ENCODE measurements at regions not wholly inside any gene's neighbourhood (a gene's known extent, or its start where the extent isn't known, plus 50 kb on each side); places are given as distances from the start of the nearest gene placed in this dataset.

GRCh38 chr16:65769776-65770438, 596.6 kb upstream of the CDH5 start:
- TF ChIP-seq CTCF (IDR thresholded peaks at IDR 0.05): no peak
- TF ChIP-seq EZH2 (IDR thresholded peaks at IDR 0.05; ENCODE audit: borderline replicate concordance, insufficient read depth, low read depth, low read length, poor library complexity, severe bottlenecking): no peak
- Histone ChIP-seq H2AFZ (ENCODE audit: insufficient read depth, low read depth, low read length, poor library complexity, severe bottlenecking) (no peak overlapping the region), H3K36me3 (replicated peaks in 1 of 2; ENCODE audit: control extremely low read depth in 1 of 2, control insufficient read depth in 1 of 2, extremely low read depth in 1 of 2, insufficient read depth in 2 of 2, low read length in 1 of 2) (no peaks in the 10 kb centered on the region), H3K4me3 (ENCODE audit: control extremely low read depth in 1 of 5, extremely low read depth in 1 of 5, insufficient read depth in 1 of 5, low read depth in 2 of 5, low read length in 4 of 5) (no peak overlapping the region), H3K79me2 (ENCODE audit: control insufficient read depth, insufficient read depth, low read length) (no peaks in the 10 kb centered on the region), H3K4me2 (replicated peaks; ENCODE audit: low read depth, low read length, poor library complexity, severe bottlenecking) (no peak overlapping the region), H3K27ac (ENCODE audit: low read length in 2 of 2) (no peak overlapping the region), H3K9ac (ENCODE audit: low read length) (no peak overlapping the region), H3K9me3 (ENCODE audit: control extremely low read depth in 1 of 3, control insufficient read depth in 2 of 3, insufficient read depth in 1 of 3, low read length in 2 of 3) (peaks cover 0 to 5% (median 0%) of the 10 kb centered on the region in 3 donors), H3K4me1 (ENCODE audit: control insufficient read depth in 2 of 2, insufficient read depth in 2 of 2, low read length in 2 of 2) (no peaks in the 10 kb centered on the region), H4K20me1 (ENCODE audit: control insufficient read depth, insufficient read depth, low read length, poor library complexity, severe bottlenecking) (no peaks in the 10 kb centered on the region), H3K27me3 (replicated peaks in 1 of 4; ENCODE audit: control extremely low read depth in 1 of 4, control insufficient read depth in 3 of 4, insufficient read depth in 4 of 4, low read length in 3 of 4) (no peaks in the 10 kb centered on the region)
- ATAC-seq (ENCODE audit: low read depth): no peak
- Mint-ChIP-seq H3K27me3 (no peaks in the 10 kb centered on the region), H3K4me1 (no peaks in the 10 kb centered on the region), H3K4me3 (no peak overlapping the region), H3K9me3 (ENCODE audit: insufficient read depth) (peaks cover 8% of the 10 kb centered on the region), H3K27ac (no peak overlapping the region)
- no peak for DNase-seq
- POLR2A ChIA-PET: no interaction called here
- CTCF ChIA-PET: no interaction called here
- intact Hi-C loops (cut with micrococcal nuclease): no loop called here
- WGBS (ENCODE audit: insufficient coverage): no CpG with 5 or more reads among the region's 1 CpG

GRCh38 chr16:65769055-65769465, 597.4 kb upstream of the CDH5 start:
- Histone ChIP-seq H3K36me3 (replicated peaks in 1 of 2; ENCODE audit: control extremely low read depth in 1 of 2, control insufficient read depth in 1 of 2, extremely low read depth in 1 of 2, insufficient read depth in 2 of 2, low read length in 1 of 2) (no peaks in the 10 kb centered on the region), H3K9ac (ENCODE audit: low read length) (no peak overlapping the region), H2AFZ (ENCODE audit: insufficient read depth, low read depth, low read length, poor library complexity, severe bottlenecking) (no peak overlapping the region), H4K20me1 (ENCODE audit: control insufficient read depth, insufficient read depth, low read length, poor library complexity, severe bottlenecking) (no peaks in the 10 kb centered on the region), H3K79me2 (ENCODE audit: control insufficient read depth, insufficient read depth, low read length) (no peaks in the 10 kb centered on the region), H3K4me3 (ENCODE audit: control extremely low read depth in 1 of 5, extremely low read depth in 1 of 5, insufficient read depth in 1 of 5, low read depth in 2 of 5, low read length in 4 of 5) (no peak overlapping the region), H3K27me3 (replicated peaks in 1 of 4; ENCODE audit: control extremely low read depth in 1 of 4, control insufficient read depth in 3 of 4, insufficient read depth in 4 of 4, low read length in 3 of 4) (no peaks in the 10 kb centered on the region), H3K4me1 (ENCODE audit: control insufficient read depth in 2 of 2, insufficient read depth in 2 of 2, low read length in 2 of 2) (no peaks in the 10 kb centered on the region), H3K27ac (ENCODE audit: low read length in 2 of 2) (no peak overlapping the region), H3K9me3 (ENCODE audit: control extremely low read depth in 1 of 3, control insufficient read depth in 2 of 3, insufficient read depth in 1 of 3, low read length in 2 of 3) (peaks cover 0 to 5% (median 0%) of the 10 kb centered on the region in 3 donors), H3K4me2 (replicated peaks; ENCODE audit: low read depth, low read length, poor library complexity, severe bottlenecking) (no peak overlapping the region)
- peaks cover 8% of the 10 kb centered on the region for H3K9me3 Mint-ChIP-seq (ENCODE audit: insufficient read depth)
- POLR2A ChIA-PET: no interaction called here
- no CpG with 5 or more reads among the region's 1 CpG for WGBS (ENCODE audit: insufficient coverage)
- H3K4me1 Mint-ChIP-seq: no peaks in the 10 kb centered on the region
- intact Hi-C loops (cut with micrococcal nuclease): no loop called here
- no peak overlapping the region for H3K4me3 Mint-ChIP-seq
- no peak for DNase-seq
- CTCF ChIA-PET: no interaction called here
- TF ChIP-seq EZH2 (IDR thresholded peaks at IDR 0.05; ENCODE audit: borderline replicate concordance, insufficient read depth, low read depth, low read length, poor library complexity, severe bottlenecking) (no peak), CTCF (IDR thresholded peaks at IDR 0.05) (no peak)
- H3K27ac Mint-ChIP-seq: no peak overlapping the region
- H3K27me3 Mint-ChIP-seq: no peaks in the 10 kb centered on the region
- ATAC-seq (ENCODE audit: low read depth): no peak
